Prostate gland (tissue), 2 donors: ENCODE measurements at regions not wholly inside any gene's neighbourhood (a gene's known extent, or its start where the extent isn't known, plus 50 kb on each side); places are given as distances from the start of the nearest gene placed in this dataset.

ENCODE experiments used
- DNase-seq: peaks from one replicate; pipeline ENCODE4 v3.0.0-alpha.2; 2019; ENCODE audit warnings: low spot score
- H3K27ac ChIP-seq, 2 donors: fragments of 200-600 bp; sonication (generic); 2 replicates each; pipeline ENCODE4 v1.5.1; 2017 to 2019
- H3K27me3 ChIP-seq: fragments of 200-600 bp; sonication (generic); replicated peaks from 2 replicates; pipeline ENCODE4 v1.5.1; 2019; ENCODE audit not compliant: insufficient read depth
- H3K36me3 ChIP-seq, 2 donors: fragments of 200-600 bp; sonication (generic); 1 replicate in 1 of 2; 2 replicates in 1 of 2; pipeline versions ENCODE4 v1.5.1 to v1.8.1; 2017 to 2019
- H3K4me1 ChIP-seq: fragments of 200-600 bp; sonication (generic); replicated peaks from 2 replicates; pipeline ENCODE4 v1.5.1; 2019
- H3K4me3 ChIP-seq, 2 donors: fragments of 200-600 bp; sonication (generic); 2 replicates each; pipeline ENCODE4 v1.5.1; 2017 to 2019
- H3K9me3 ChIP-seq: fragments of 200-600 bp; sonication (generic); 2 replicates; pipeline ENCODE4 v1.5.1; 2017
- CTCF ChIP-seq, 4 experiments: fragments of 200-600 bp in 2 of 4; fragments of 450-650 bp in 2 of 4; sonication (generic) in 2 of 4; IDR thresholded peaks; 1 replicate in 3 of 4; 2 replicates in 1 of 4; pipeline ENCODE4 v1.5.1; 2016 to 2019; ENCODE audit warnings: antibody characterized with exemption in 4 of 4, mild to moderate bottlenecking in 2 of 4, moderate library complexity in 2 of 4
- POLR2A ChIP-seq: fragments of 450-650 bp; IDR thresholded peaks from one replicate; pipeline ENCODE4 v1.6.1; 2016; ENCODE audit warnings: antibody characterized with exemption, mild to moderate bottlenecking
- POLR2AphosphoS5 ChIP-seq: sonication (generic); formaldehyde crosslinking; IDR thresholded peaks from one replicate; pipeline ENCODE4 v1.6.1; 2017; ENCODE audit warnings: antibody characterized with exemption
- WGBS: methylation state at CpG from one replicate; pipeline ENCODE4 v1.1.5; 2018; 5-methylcytosine and 5-hydroxymethylcytosine counted together
- intact Hi-C: fragments of 100-400 bp; cut with DNase I; formaldehyde crosslinking; loops from one replicate; pipeline ENCODE4 v1.14.2; 2022

DNA sequence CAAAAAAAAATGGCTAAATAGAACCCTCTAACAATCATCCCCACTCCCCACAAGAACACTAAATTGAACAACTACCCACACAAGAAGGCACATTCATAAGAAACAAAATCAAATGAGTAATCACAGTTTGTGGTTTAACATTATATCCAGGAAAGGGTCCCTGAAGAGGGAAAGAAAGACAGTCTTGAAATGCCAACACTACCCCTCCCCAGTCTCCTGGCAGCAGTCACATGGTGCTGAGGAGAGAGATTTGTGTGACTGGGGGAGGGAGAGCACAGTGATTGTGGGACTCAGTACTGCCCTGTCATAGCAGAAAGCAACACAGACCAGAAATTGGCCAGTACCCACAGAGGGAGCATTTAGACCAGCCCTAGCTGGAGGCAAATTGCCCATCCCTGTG, 443.7 kb upstream of the BTBD3 start:
- Histone ChIP-seq H3K4me3 (no peak overlapping the region), H3K27ac (no peak overlapping the region), H3K27me3 (no peaks in the 10 kb centered on the region), H3K36me3 (no peaks in the 10 kb centered on the region), H3K9me3 (no peaks in the 10 kb centered on the region), H3K4me1 (no peaks in the 10 kb centered on the region)
- TF ChIP-seq POLR2AphosphoS5 (no peak), POLR2A (no peak), CTCF (IDR thresholded peaks at IDR 0.05) (no peak)
- DNase-seq = no peak
- intact Hi-C loops = no loop called here

DNA sequence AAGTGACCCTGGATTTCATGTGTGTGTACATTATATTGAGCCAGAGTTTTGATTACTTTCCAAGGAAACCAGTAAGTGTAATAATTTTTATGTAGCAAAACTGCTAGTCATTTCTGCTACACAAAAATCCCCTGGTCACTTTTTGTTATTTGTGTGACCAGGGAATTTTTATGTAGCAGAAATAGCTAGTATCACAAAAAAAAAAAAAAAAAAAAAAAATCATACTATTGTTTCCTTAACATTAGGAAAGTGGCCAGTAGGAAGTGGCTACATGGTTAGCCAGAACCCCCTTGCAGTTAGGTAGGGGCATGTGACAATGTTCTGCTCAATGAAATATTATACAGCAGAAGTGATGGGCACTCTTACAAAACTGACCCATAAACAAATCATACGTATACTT, 434.0 kb upstream of the BTBD3 start:
- DNase-seq = no peak
- H3K27ac ChIP-seq = no peak overlapping the region
- intact Hi-C loops = no loop called here
- WGBS = 97% methylated on average over 1 of the region's 1 CpG
- H3K9me3 ChIP-seq = no peaks in the 10 kb centered on the region
- no peaks in the 10 kb centered on the region for H3K4me1 ChIP-seq
- no peaks in the 10 kb centered on the region for H3K27me3 ChIP-seq
- H3K4me3 ChIP-seq = no peak overlapping the region
- TF ChIP-seq CTCF (IDR thresholded peaks at IDR 0.05) (no peak), POLR2A (no peak), POLR2AphosphoS5 (no peak)
- no peaks in the 10 kb centered on the region for H3K36me3 ChIP-seq

DNA sequence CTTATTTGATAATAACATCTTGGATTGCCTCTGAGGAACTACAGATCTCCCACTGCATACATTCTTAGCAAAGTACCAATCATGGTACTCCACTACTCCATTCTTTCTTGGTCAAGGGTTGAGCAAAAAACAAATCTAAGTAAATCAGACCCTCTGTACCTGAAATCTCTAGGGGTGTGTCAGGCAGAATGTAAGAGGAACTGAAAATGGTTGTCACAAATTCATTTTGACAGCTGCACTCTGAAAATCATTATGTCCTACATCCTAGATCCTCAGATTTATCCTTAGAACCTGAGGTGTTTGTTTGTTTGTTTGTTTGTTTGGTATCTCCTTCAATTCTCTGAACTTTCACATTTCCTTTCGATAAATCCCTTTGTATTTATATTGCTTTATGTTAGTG, 433.2 kb upstream of the BTBD3 start:
- no peak overlapping the region for H3K27ac ChIP-seq
- intact Hi-C loops = no loop called here
- H3K9me3 ChIP-seq = no peaks in the 10 kb centered on the region
- no peaks in the 10 kb centered on the region for H3K4me1 ChIP-seq
- TF ChIP-seq POLR2AphosphoS5 (no peak), CTCF (IDR thresholded peaks at IDR 0.05) (no peak), POLR2A (no peak)
- H3K4me3 ChIP-seq = no peak overlapping the region
- H3K36me3 ChIP-seq = no peaks in the 10 kb centered on the region
- no peaks in the 10 kb centered on the region for H3K27me3 ChIP-seq
- DNase-seq = no peak
- WGBS = 100% methylated on average over 1 of the region's 1 CpG

- intact Hi-C loops = no loop called here
- Histone ChIP-seq H3K4me3 (no peak overlapping the region), H3K4me1 (no peaks in the 10 kb centered on the region), H3K27ac (no peak overlapping the region), H3K36me3 (no peaks in the 10 kb centered on the region), H3K27me3 (no peaks in the 10 kb centered on the region), H3K9me3 (no peaks in the 10 kb centered on the region)
- no peak for TF ChIP-seq POLR2AphosphoS5
- no peak for TF ChIP-seq POLR2A
- no peak for TF ChIP-seq CTCF (IDR thresholded peaks at IDR 0.05)
- no peak for DNase-seq
These were observed 425.3 kb upstream of the BTBD3 start for GRCh38 chr20:11492386-11492785.

GRCh38 chr20:11492846-11493245, 424.8 kb upstream of the BTBD3 start:
- no peak overlapping the region for H3K27ac ChIP-seq
- TF ChIP-seq POLR2A (no peak), CTCF (IDR thresholded peaks at IDR 0.05) (no peak), POLR2AphosphoS5 (no peak)
- DNase-seq = no peak
- no peak overlapping the region for H3K4me3 ChIP-seq
- intact Hi-C loops = no loop called here
- no peaks in the 10 kb centered on the region for H3K9me3 ChIP-seq
- H3K4me1 ChIP-seq = no peaks in the 10 kb centered on the region
- H3K36me3 ChIP-seq = no peaks in the 10 kb centered on the region
- H3K27me3 ChIP-seq = no peaks in the 10 kb centered on the region
